Omental fat pad (tissue), 3 donors: ENCODE measurements at regions not wholly inside any gene's neighbourhood (a gene's known extent, or its start where the extent isn't known, plus 50 kb on each side); places are given as distances from the start of the nearest gene placed in this dataset.
"Not testable (repeated sequence)": the region's sequence is repeated elsewhere in the genome, so short reads cannot be mapped to it uniquely, and the experiment has no call there.

Source experiments
- ATAC-seq: fragments of 150-250 bp; one replicate; pipeline ENCODE4 v1.9.1; 2016; ENCODE audit warnings: mild to moderate bottlenecking, moderate library complexity; ENCODE audit not compliant: low FRiP score
- DNase-seq: peaks from one replicate; pipeline ENCODE4 v3.0.0-alpha.2; 2019; ENCODE audit warnings: low spot score
- TF ChIP-seq, protein P1 (sequence below), 3 donors: fragments of 450-650 bp; IDR thresholded peaks; one replicate each; pipeline ENCODE4 v1.5.1; 2016 to 2017; ENCODE audit warnings: antibody characterized with exemption in 3 of 3, mild to moderate bottlenecking in 3 of 3, moderate library complexity in 2 of 3

DNA sequence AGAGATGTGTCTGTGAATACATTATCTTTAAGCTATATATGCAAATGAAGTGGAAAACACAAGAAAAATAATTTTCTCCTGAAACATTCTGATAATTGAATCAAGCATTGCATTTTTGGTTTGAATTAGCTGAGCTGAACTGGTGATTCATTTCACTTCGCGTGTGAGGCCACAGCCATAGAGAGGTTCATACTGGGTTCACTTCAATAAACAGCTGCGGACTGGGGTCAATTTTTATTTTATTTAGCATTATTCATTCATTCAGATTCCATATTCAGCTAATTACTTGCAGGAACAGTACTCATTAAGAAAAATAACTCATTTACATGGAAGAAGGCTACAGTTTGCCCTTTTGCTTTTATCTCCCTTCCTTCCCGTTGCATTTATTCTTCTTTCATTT is 195.2 kb upstream of the LRIG3 start:
- TF ChIP-seq, protein P1, sequence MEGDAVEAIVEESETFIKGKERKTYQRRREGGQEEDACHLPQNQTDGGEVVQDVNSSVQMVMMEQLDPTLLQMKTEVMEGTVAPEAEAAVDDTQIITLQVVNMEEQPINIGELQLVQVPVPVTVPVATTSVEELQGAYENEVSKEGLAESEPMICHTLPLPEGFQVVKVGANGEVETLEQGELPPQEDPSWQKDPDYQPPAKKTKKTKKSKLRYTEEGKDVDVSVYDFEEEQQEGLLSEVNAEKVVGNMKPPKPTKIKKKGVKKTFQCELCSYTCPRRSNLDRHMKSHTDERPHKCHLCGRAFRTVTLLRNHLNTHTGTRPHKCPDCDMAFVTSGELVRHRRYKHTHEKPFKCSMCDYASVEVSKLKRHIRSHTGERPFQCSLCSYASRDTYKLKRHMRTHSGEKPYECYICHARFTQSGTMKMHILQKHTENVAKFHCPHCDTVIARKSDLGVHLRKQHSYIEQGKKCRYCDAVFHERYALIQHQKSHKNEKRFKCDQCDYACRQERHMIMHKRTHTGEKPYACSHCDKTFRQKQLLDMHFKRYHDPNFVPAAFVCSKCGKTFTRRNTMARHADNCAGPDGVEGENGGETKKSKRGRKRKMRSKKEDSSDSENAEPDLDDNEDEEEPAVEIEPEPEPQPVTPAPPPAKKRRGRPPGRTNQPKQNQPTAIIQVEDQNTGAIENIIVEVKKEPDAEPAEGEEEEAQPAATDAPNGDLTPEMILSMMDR (IDR thresholded peaks at IDR 0.05) = no peak
- DNase-seq (no peak), ATAC-seq (no peak)

DNA sequence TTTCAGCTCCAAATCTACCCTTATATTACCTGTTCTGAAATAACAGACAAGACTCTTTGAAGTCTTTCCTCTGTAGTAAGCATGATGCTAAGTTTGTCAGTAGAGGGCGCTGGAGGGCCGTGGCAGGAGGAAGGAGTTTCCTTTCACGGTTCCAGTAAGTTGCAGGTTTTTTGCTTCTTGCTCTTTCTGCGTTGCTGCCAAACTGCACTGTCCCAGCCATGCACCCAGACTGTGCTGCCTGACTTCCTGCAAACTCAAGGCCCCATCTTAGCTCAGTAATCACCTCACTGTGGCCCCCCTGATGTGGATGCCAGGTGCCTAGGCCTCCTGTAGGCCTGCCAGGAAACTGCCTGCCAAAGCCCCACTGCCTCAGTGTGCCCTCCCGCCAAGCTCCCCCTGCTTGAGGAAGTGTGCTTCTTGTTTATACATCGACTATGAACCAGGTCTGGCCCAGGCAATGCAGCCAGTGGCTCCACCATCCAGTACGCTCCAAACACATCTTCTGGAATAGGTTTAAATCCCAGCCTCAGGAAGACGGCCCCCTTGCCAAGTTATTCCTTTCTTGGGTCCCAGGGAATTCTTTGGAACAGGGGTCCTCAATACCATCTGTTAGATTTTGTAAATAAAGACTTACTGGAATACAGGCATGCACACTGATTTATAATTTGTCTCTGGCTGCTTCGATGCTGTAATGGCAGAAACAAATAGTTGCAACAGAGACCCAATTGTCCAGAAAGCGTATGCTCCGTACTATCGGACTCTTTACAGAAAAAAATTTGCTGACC is 193.7 kb upstream of the LRIG3 start:
- DNase-seq = peak; percentile 56

DNA sequence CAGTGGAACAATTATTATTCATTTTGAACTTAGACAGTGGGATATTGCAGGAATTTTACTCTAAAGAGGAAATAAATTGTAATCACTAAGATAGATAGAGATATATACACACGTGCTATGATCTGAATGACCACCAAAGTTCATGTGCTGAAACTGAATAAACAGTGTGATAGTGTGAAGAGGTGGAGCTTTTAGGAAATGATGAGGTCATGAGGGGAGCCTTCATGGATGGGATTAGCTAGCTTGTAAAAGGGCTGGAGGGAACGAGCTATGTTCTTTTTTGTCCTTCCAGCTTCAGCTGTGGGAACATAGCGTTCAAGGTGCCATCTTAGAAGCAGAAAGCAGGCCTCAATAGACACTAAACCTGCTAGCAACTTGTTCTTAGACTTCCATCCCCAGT is 191.5 kb upstream of the LRIG3 start:
- TF ChIP-seq, protein P1 (IDR thresholded peaks at IDR 0.05) = no peak
- no peak for ATAC-seq
- DNase-seq = no peak

More for the DNA sequence above, 193.7 kb upstream of the LRIG3 start:
- TF ChIP-seq, protein P1 (IDR thresholded peaks at IDR 0.05) = no peak
- peak; percentile 70 for ATAC-seq

DNA sequence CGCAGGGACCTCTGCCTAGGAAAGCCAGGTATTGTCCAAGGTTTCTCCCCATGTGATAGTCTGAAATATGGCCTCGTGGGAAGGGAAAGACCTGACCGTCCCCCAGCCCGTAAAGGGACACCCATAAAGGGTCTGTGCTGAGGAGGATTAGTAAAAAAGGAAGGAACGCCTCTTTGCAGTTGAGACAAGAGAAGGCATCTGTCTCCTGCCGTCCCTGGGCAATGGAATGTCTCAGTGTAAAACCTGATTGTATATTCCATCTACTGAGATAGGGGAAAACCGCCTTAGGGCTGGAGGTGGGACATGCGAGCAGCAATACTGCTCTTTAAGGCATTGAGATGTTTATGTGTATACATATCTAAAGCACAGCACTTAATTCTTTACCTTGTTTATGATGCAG is 188.2 kb upstream of the LRIG3 start:
- not testable (repeated sequence) for ATAC-seq, DNase-seq

DNA sequence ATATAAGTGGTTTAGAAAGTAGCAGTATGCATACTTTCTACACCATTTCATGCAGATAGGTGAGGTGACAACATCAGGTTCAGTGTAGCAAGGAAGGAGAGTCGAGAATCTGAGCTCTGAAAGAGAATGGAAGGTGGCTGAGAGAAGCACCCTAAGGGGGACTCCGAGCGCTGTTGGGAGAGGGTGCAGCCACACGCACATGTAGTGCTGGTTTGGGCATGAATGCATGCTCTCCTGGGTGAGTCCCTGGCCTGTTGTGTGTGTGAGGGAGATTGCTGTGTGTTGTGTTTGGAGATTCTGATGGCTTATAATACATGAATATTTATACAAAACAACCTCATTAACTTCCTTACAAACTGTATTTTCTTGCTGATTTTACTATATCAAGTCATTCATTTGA is 180.3 kb upstream of the LRIG3 start:
- ATAC-seq (no peak), DNase-seq (no peak)
- TF ChIP-seq, protein P1 (IDR thresholded peaks at IDR 0.05) = no peak

DNA sequence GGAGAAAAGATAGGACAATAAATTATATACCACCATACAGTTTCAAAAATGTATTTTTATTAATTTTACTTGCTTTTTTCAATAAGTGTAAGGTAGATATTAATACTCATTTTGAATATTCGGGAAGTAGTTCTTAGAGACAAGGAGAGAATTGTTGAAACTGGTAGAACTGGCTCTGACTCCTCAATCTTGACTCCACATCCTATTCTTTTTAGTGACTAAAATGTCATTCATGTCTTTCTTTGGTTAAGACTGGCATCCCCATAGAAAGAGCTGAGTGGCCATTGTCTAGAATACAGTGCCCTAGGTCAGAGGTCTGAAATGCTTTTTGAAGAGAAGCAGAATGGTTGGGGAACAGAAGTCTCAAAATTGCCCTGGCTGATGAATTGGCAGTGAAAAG is 177.6 kb upstream of the LRIG3 start:
- DNase-seq (no peak), ATAC-seq (no peak)
- TF ChIP-seq, protein P1 (IDR thresholded peaks at IDR 0.05) = no peak

DNA sequence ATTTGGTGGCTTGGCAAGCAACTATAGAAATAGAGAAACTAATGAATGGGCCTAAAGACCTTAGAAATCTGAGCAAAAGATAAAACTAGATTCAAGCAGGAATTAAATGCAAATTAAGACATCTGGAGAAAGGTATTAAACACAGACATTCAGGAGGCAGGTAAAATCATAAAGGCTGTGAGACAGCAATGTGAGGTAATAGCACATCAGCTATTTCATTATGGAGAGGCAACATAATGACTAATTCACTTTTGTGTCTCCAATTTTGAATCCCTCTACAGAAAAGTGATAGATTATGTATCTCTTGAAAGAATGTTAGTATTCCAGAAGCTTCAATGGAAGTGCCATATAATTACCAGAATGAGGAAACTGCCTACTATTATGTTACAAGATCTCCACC is 175.9 kb upstream of the LRIG3 start:
- TF ChIP-seq, protein P1 (IDR thresholded peaks at IDR 0.05) = no peak
- DNase-seq (no peak), ATAC-seq (no peak)
